Keratinocyte (primary cell): ENCODE measurements at regions not wholly inside any gene's neighbourhood (a gene's known extent, or its start where the extent isn't known, plus 50 kb on each side); places are given as distances from the start of the nearest gene placed in this dataset.

Experiments used
- DNase-seq: peaks from one replicate; pipeline ENCODE4 v3.0.0-alpha.2; 2011; ENCODE audit warnings: low read depth, missing footprints, low spot score
- FAIRE-seq: peaks from 2 replicates; lab custom pipeline; 2011; peaks lifted over from hg19 to GRCh38; lab: Jason Lieb, UNC
- H2AFZ ChIP-seq: 2 replicates; pipeline ENCODE4 v1.6.0; 2012; ENCODE audit warnings: low read length, control low read depth, inconsistent platforms; ENCODE audit not compliant: control insufficient read depth
- H3K27ac ChIP-seq: 2 replicates; pipeline ENCODE4 v1.5.1; 2011; ENCODE audit warnings: low read length; ENCODE audit not compliant: control insufficient read depth, insufficient read depth
- H3K27me3 ChIP-seq: 3 replicates; pipeline ENCODE4 v1.6.0; 2011; ENCODE audit warnings: low read length; ENCODE audit not compliant: control insufficient read depth, insufficient read depth; ENCODE audit errors: extremely low read depth
- H3K36me3 ChIP-seq, 2 experiments: 2 replicates in 1 of 2; 3 replicates in 1 of 2; pipeline ENCODE4 v1.5.1; 2011; ENCODE audit warnings: low read length in 2 of 2, mild to moderate bottlenecking in 1 of 2; ENCODE audit not compliant: control insufficient read depth in 2 of 2, insufficient read depth in 2 of 2; ENCODE audit errors: extremely low read depth in 1 of 2
- H3K4me1 ChIP-seq: 3 replicates; pipeline ENCODE4 v1.5.1; 2011; ENCODE audit warnings: low read length; ENCODE audit not compliant: control insufficient read depth, insufficient read depth; ENCODE audit errors: extremely low read depth
- H3K4me2 ChIP-seq: 3 replicates; pipeline ENCODE4 v1.6.0; 2011; ENCODE audit warnings: low read depth, low read length; ENCODE audit not compliant: control insufficient read depth, insufficient read depth; ENCODE audit errors: extremely low read depth
- H3K4me3 ChIP-seq, 3 experiments: fragments of 200-600 bp in 1 of 3; sonication (generic) in 1 of 3; 2 replicates in 2 of 3; 3 replicates in 1 of 3; pipeline ENCODE4 v1.5.1; 2011 to 2016; ENCODE audit warnings: low read length in 3 of 3, mild to moderate bottlenecking in 3 of 3, control low read depth in 2 of 3, inconsistent platforms in 1 of 3, low read depth in 1 of 3, mixed read lengths in 1 of 3, mixed run types in 1 of 3, moderate library complexity in 1 of 3; ENCODE audit not compliant: control insufficient read depth in 2 of 3, insufficient read depth in 2 of 3; ENCODE audit errors: extremely low read depth in 1 of 3
- H3K79me2 ChIP-seq: 2 replicates; pipeline ENCODE4 v1.6.0; 2012; ENCODE audit warnings: low read length; ENCODE audit not compliant: control insufficient read depth, insufficient read depth
- H3K9ac ChIP-seq: 3 replicates; pipeline ENCODE4 v1.6.0; 2011; ENCODE audit warnings: low read length; ENCODE audit not compliant: control insufficient read depth, insufficient read depth; ENCODE audit errors: extremely low read depth
- H3K9me1 ChIP-seq: 3 replicates; pipeline ENCODE4 v1.6.0; 2011; ENCODE audit warnings: low read length; ENCODE audit not compliant: control insufficient read depth, insufficient read depth; ENCODE audit errors: extremely low read depth
- H3K9me3 ChIP-seq: 2 replicates; pipeline ENCODE4 v1.5.1; 2012; ENCODE audit warnings: low read depth, low read length; ENCODE audit not compliant: control insufficient read depth
- H4K20me1 ChIP-seq: 3 replicates; pipeline ENCODE4 v1.6.0; 2011; ENCODE audit warnings: low read length; ENCODE audit not compliant: control insufficient read depth, insufficient read depth; ENCODE audit errors: extremely low read depth
- EZH2 ChIP-seq: IDR thresholded peaks from one replicate; pipeline ENCODE4 v1.6.1; 2012; ENCODE audit warnings: inconsistent platforms, mild to moderate bottlenecking, low read length, moderate library complexity
- dilution Hi-C: fragments of 300-500 bp; cut with MboI; formaldehyde crosslinking; loops from one replicate; pipeline ENCODE4 v1.7.0; 2020; ENCODE audit warnings: low sequenced_read_pairs; ENCODE audit not compliant: extremely low pct_ligation_motif_present
- TF ChIP-seq, protein P1 (sequence below), 3 experiments: IDR thresholded peaks in 1 of 3; conservative IDR thresholded peaks in 1 of 3; optimal IDR thresholded peaks in 1 of 3; 2 replicates in 2 of 3; 3 replicates in 1 of 3; pipeline versions ENCODE3 to v1.5.1; 2011; ENCODE audit warnings: low read length in 3 of 3, mild to moderate bottlenecking in 3 of 3, moderate library complexity in 2 of 3, control low read depth in 1 of 3, inconsistent platforms in 1 of 3; ENCODE audit not compliant: insufficient read depth in 2 of 3; ENCODE audit errors: extremely low read depth in 1 of 3

DNA sequence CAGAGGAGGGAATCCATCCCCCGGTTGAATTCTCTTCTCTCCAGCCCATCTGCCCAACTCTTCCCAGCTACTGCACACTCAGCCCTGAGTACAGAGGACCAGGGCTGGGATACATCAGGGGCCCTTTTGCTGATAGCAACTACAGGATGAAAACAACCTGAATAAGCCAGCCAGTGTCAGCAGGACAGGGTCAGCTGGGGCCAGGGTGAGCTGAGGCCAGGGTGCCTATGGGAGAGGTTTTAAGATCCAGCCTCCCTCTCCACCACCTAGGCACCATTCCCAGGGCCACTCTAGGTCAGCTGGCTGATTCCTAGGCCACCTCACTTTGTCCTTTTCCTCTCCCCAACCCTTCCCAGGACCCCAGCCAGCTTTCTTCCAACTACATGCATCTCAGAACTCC is 83.8 kb downstream of the MRPL46 start:
- Histone ChIP-seq H3K27ac (no peak overlapping the region), H3K4me1 (no peaks in the 10 kb centered on the region), H3K4me3 (no peak overlapping the region), H2AFZ (no peak overlapping the region), H3K9me1 (no peaks in the 10 kb centered on the region), H3K9ac (no peak overlapping the region), H4K20me1 (no peaks in the 10 kb centered on the region), H3K36me3 (no peaks in the 10 kb centered on the region), H3K27me3 (no peaks in the 10 kb centered on the region), H3K4me2 (no peak overlapping the region), H3K9me3 (no peaks in the 10 kb centered on the region), H3K79me2 (no peaks in the 10 kb centered on the region)
- dilution Hi-C loops: no loop called here
- TF ChIP-seq, protein P1, sequence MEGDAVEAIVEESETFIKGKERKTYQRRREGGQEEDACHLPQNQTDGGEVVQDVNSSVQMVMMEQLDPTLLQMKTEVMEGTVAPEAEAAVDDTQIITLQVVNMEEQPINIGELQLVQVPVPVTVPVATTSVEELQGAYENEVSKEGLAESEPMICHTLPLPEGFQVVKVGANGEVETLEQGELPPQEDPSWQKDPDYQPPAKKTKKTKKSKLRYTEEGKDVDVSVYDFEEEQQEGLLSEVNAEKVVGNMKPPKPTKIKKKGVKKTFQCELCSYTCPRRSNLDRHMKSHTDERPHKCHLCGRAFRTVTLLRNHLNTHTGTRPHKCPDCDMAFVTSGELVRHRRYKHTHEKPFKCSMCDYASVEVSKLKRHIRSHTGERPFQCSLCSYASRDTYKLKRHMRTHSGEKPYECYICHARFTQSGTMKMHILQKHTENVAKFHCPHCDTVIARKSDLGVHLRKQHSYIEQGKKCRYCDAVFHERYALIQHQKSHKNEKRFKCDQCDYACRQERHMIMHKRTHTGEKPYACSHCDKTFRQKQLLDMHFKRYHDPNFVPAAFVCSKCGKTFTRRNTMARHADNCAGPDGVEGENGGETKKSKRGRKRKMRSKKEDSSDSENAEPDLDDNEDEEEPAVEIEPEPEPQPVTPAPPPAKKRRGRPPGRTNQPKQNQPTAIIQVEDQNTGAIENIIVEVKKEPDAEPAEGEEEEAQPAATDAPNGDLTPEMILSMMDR (optimal IDR thresholded peaks at IDR 0.05 in 1 of 3, IDR thresholded peaks at IDR 0.05 in 1 of 3, conservative IDR thresholded peaks at IDR 0.05 in 1 of 3; ENCODE audit: extremely low read depth in 1 of 3, insufficient read depth in 2 of 3, low read length in 3 of 3): no peak
- TF ChIP-seq EZH2: no peak
- no peak for DNase-seq
- no peak for FAIRE-seq

DNA sequence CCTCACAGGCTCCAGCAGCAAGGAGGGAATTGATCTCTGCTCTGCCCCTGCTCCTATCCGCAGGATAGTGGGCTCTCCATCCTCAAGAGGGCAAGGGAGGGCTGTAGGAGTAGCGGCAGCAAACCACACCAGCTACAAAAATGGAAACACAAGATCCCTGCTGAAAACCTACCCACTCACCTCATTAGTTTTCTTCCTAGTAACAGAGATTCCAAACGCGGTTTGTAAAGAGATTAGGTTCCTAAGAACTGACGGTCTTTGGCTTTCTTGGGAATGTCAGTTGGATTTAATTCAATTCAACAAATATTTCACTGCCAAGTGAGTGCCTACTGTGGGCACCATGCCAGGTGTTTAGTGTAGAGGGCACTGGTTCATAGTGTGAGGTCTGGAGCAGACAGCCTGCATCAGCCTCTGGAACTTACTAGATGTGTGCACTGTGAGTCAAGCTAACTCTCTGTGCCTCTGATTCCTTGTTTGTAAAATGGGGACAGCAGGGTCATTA is 84.7 kb downstream of the MRPL46 start:
- Histone ChIP-seq H3K36me3 (no peaks in the 10 kb centered on the region), H3K27me3 (no peaks in the 10 kb centered on the region), H2AFZ (no peak overlapping the region), H3K9ac (no peak overlapping the region), H3K4me3 (no peak overlapping the region), H3K9me1 (no peaks in the 10 kb centered on the region), H3K9me3 (no peaks in the 10 kb centered on the region), H3K27ac (no peak overlapping the region), H3K4me1 (no peaks in the 10 kb centered on the region), H4K20me1 (no peaks in the 10 kb centered on the region), H3K79me2 (no peaks in the 10 kb centered on the region), H3K4me2 (no peak overlapping the region)
- TF ChIP-seq, protein P1 (optimal IDR thresholded peaks at IDR 0.05 in 1 of 3, IDR thresholded peaks at IDR 0.05 in 1 of 3, conservative IDR thresholded peaks at IDR 0.05 in 1 of 3; ENCODE audit: extremely low read depth in 1 of 3, insufficient read depth in 2 of 3, low read length in 3 of 3): no peak
- TF ChIP-seq EZH2: no peak
- no peak for DNase-seq
- no peak for FAIRE-seq
- dilution Hi-C loops: no loop called here
